ENCODE measurements at regions not wholly inside any gene's neighbourhood (a gene's known extent, or its start where the extent isn't known, plus 50 kb on each side); places are given as distances from the start of the nearest gene placed in this dataset.

DNA sequence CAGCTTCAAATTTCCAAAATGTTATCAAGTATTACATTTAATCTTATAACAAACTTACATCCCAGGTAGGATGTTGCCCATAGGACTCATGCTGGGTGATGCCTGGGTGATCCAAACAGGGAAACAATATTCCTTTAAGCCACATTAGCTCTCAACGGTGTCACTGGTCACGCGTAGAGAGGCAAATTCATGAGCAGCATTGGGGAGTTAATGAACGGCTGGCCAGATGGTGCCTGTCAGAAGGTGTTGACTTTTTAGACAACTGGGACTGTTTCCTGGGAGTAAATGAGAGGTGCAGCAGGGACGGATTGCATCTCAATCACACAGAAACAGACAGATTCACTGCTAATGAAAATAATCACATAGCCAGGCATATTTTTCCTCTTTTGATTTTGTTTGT lies 83.3 kb upstream of the ID4 start:
- Histone ChIP-seq H3K4me2 (ENCODE audit: low read length) (no peak overlapping the region), H3K4me3 (ENCODE audit: low read depth, low read length, poor library complexity, severe bottlenecking) (no peak overlapping the region), H3K27ac (ENCODE audit: low read depth, low read length, poor library complexity, severe bottlenecking) (no peak overlapping the region), H3K36me3 (ENCODE audit: insufficient read depth, low read length) (no peaks in the 10 kb centered on the region), H3F3A (ENCODE audit: insufficient read depth, low read length) (no peaks in the 10 kb centered on the region), H4K20me1 (ENCODE audit: insufficient read depth, low read length) (no peaks in the 10 kb centered on the region), H3K9me3 (ENCODE audit: low read length) (no peaks in the 10 kb centered on the region), H3K9me2 (ENCODE audit: low read depth, low read length) (no peaks in the 10 kb centered on the region), H3K79me2 (ENCODE audit: insufficient read depth, low read length) (no peaks in the 10 kb centered on the region), H3K4me1 (ENCODE audit: insufficient read depth, low read length, severe bottlenecking) (no peaks in the 10 kb centered on the region), H3K9ac (ENCODE audit: low read length) (no peak overlapping the region), H3K27me3 (ENCODE audit: insufficient read depth, low read length) (no peaks in the 10 kb centered on the region), H2AFZ (ENCODE audit: low read length) (no peak overlapping the region)
- TF ChIP-seq, protein P1, sequence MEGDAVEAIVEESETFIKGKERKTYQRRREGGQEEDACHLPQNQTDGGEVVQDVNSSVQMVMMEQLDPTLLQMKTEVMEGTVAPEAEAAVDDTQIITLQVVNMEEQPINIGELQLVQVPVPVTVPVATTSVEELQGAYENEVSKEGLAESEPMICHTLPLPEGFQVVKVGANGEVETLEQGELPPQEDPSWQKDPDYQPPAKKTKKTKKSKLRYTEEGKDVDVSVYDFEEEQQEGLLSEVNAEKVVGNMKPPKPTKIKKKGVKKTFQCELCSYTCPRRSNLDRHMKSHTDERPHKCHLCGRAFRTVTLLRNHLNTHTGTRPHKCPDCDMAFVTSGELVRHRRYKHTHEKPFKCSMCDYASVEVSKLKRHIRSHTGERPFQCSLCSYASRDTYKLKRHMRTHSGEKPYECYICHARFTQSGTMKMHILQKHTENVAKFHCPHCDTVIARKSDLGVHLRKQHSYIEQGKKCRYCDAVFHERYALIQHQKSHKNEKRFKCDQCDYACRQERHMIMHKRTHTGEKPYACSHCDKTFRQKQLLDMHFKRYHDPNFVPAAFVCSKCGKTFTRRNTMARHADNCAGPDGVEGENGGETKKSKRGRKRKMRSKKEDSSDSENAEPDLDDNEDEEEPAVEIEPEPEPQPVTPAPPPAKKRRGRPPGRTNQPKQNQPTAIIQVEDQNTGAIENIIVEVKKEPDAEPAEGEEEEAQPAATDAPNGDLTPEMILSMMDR (IDR thresholded peaks at IDR 0.05; ENCODE audit: low read length) = no peak
- TF ChIP-seq EZH2 (IDR thresholded peaks at IDR 0.05; ENCODE audit: borderline replicate concordance, low read length) = no peak

DNA sequence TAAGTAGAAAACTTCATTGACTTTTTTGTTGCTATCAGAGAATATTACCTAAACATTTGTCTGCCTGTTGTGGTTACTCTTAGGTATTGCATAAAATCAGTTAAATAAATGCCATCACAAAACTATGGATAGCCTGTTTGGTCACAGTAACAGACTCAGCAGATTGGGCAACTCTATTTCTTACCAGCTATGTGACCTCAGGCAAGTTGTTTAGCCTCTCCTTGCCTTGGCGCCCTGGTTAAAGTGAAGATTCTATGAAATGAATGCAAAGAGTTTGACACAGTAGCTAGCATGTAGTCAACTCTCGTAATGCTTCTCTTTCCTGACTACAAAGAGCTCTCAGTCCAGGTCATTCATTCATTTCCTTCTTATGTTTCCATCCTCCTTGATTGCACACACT lies 82.5 kb upstream of the ID4 start:
- Histone ChIP-seq H2AFZ (ENCODE audit: low read length) (no peak overlapping the region), H3F3A (ENCODE audit: insufficient read depth, low read length) (no peaks in the 10 kb centered on the region), H3K79me2 (ENCODE audit: insufficient read depth, low read length) (no peaks in the 10 kb centered on the region), H3K4me2 (ENCODE audit: low read length) (no peak overlapping the region), H3K9ac (ENCODE audit: low read length) (no peak overlapping the region), H3K9me3 (ENCODE audit: low read length) (no peaks in the 10 kb centered on the region), H4K20me1 (ENCODE audit: insufficient read depth, low read length) (no peaks in the 10 kb centered on the region), H3K27me3 (ENCODE audit: insufficient read depth, low read length) (no peaks in the 10 kb centered on the region), H3K36me3 (ENCODE audit: insufficient read depth, low read length) (no peaks in the 10 kb centered on the region), H3K4me1 (ENCODE audit: insufficient read depth, low read length, severe bottlenecking) (no peaks in the 10 kb centered on the region), H3K27ac (ENCODE audit: low read depth, low read length, poor library complexity, severe bottlenecking) (no peak overlapping the region), H3K4me3 (ENCODE audit: low read depth, low read length, poor library complexity, severe bottlenecking) (no peak overlapping the region), H3K9me2 (ENCODE audit: low read depth, low read length) (no peaks in the 10 kb centered on the region)
- no peak for TF ChIP-seq EZH2 (IDR thresholded peaks at IDR 0.05; ENCODE audit: borderline replicate concordance, low read length)
- TF ChIP-seq, protein P1 (IDR thresholded peaks at IDR 0.05; ENCODE audit: low read length) = no peak

DNA sequence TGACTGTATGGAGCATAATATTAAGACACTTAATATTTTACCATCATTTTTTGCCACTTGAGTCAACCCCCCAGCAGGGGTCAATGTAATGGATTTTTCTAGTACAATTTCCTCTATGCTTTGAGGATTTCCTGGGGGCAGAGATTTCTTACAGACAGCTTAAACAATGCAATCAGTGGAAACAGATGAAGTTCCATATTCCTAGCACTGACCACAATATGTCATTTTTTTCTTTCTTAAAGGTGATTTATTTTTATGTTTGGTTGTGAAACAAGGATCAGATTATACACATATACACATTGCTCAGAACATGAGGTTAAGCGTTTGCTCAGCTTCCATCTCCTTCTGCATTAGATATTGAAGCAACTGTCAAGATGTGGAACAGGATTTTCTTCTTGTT lies 82.0 kb upstream of the ID4 start:
- Histone ChIP-seq H3F3A (ENCODE audit: insufficient read depth, low read length) (no peaks in the 10 kb centered on the region), H3K79me2 (ENCODE audit: insufficient read depth, low read length) (no peaks in the 10 kb centered on the region), H2AFZ (ENCODE audit: low read length) (no peak overlapping the region), H3K4me2 (ENCODE audit: low read length) (no peak overlapping the region), H3K4me3 (ENCODE audit: low read depth, low read length, poor library complexity, severe bottlenecking) (no peak overlapping the region), H3K27ac (ENCODE audit: low read depth, low read length, poor library complexity, severe bottlenecking) (no peak overlapping the region), H4K20me1 (ENCODE audit: insufficient read depth, low read length) (no peaks in the 10 kb centered on the region), H3K4me1 (ENCODE audit: insufficient read depth, low read length, severe bottlenecking) (no peaks in the 10 kb centered on the region), H3K9me2 (ENCODE audit: low read depth, low read length) (no peaks in the 10 kb centered on the region), H3K36me3 (ENCODE audit: insufficient read depth, low read length) (no peaks in the 10 kb centered on the region), H3K27me3 (ENCODE audit: insufficient read depth, low read length) (no peaks in the 10 kb centered on the region), H3K9ac (ENCODE audit: low read length) (no peak overlapping the region), H3K9me3 (ENCODE audit: low read length) (no peaks in the 10 kb centered on the region)
- TF ChIP-seq, protein P1 (IDR thresholded peaks at IDR 0.05; ENCODE audit: low read length) = no peak
- TF ChIP-seq EZH2 (IDR thresholded peaks at IDR 0.05; ENCODE audit: borderline replicate concordance, low read length) = no peak

Measured in OCI-LY1 (cell line).